H1 (cell line): ENCODE measurements at regions not wholly inside any gene's neighbourhood (a gene's known extent, or its start where the extent isn't known, plus 50 kb on each side); places are given as distances from the start of the nearest gene placed in this dataset.

Source experiments
- CTCF ChIA-PET: fragments of 300-600 bp; sonication (Branson Sonifier 250); formaldehyde crosslinking; loops from one replicate; lab custom pipeline; 2021; ENCODE audit not compliant: partially characterized antibody; lab: Charles Lee
- POLR2A ChIA-PET: fragments of 300-600 bp; sonication (Branson Sonifier 250); formaldehyde crosslinking; loops from one replicate; lab custom pipeline; 2021; ENCODE audit warnings: inconsistent platforms; ENCODE audit not compliant: partially characterized antibody; lab: Charles Lee
- DNase-seq, 2 experiments: peaks; one replicate each; pipeline versions ENCODE4 v3.0.0 to v3.0.0-alpha.2; 2010 to 2022; ENCODE audit warnings: low spot score in 2 of 2, low read depth in 1 of 2, mixed read lengths in 1 of 2
- FAIRE-seq: peaks from 2 replicates; lab custom pipeline; 2011; peaks lifted over from hg19 to GRCh38; lab: Jason Lieb, UNC
- H2AFZ ChIP-seq: 2 replicates; pipeline ENCODE4 v1.8.1; 2012; ENCODE audit warnings: low read length, inconsistent platforms
- H2AK5ac ChIP-seq: 2 replicates; pipeline ENCODE4 v1.6.1; 2013; ENCODE audit warnings: low read depth, low read length
- H2BK120ac ChIP-seq: replicated peaks from 2 replicates; pipeline ENCODE3; 2013; ENCODE audit warnings: low read depth, low read length, inconsistent platforms
- H2BK12ac ChIP-seq: 2 replicates; pipeline ENCODE4 v1.6.1; 2013; ENCODE audit warnings: low read depth, low read length
- H2BK15ac ChIP-seq: 2 replicates; pipeline ENCODE4 v1.6.1; 2013; ENCODE audit warnings: low read length
- H2BK20ac ChIP-seq: 2 replicates; pipeline ENCODE4 v1.6.1; 2013; ENCODE audit warnings: low read length
- H2BK5ac ChIP-seq: 2 replicates; pipeline ENCODE4 v1.6.1; 2013; ENCODE audit warnings: low read depth, low read length
- H3K14ac ChIP-seq: 2 replicates; pipeline ENCODE4 v1.6.1; 2013; ENCODE audit warnings: inconsistent platforms; ENCODE audit not compliant: insufficient read length
- H3K18ac ChIP-seq: 2 replicates; pipeline ENCODE4 v1.6.1; 2013; ENCODE audit warnings: low read length; ENCODE audit errors: extremely low read depth
- H3K23ac ChIP-seq: 2 replicates; pipeline ENCODE4 v1.6.1; 2013; ENCODE audit warnings: inconsistent platforms; ENCODE audit not compliant: insufficient read length
- H3K23me2 ChIP-seq: 2 replicates; pipeline ENCODE4 v1.6.1; 2013; ENCODE audit warnings: low read depth, low read length
- H3K27ac ChIP-seq: 2 replicates; pipeline ENCODE4 v1.6.1; 2011; ENCODE audit warnings: low read depth, low read length, inconsistent platforms
- H3K27me3 ChIP-seq, 4 experiments: replicated peaks in 1 of 4; 1 replicate in 1 of 4; 2 replicates in 3 of 4; pipeline versions ENCODE4 v1.6.1 to v1.8.1; 2011 to 2013; ENCODE audit warnings: low read length in 3 of 4, mild to moderate bottlenecking in 3 of 4, inconsistent platforms in 2 of 4, mixed read lengths in 2 of 4, moderate library complexity in 1 of 4; ENCODE audit not compliant: control insufficient read depth in 3 of 4, insufficient read depth in 3 of 4; ENCODE audit errors: extremely low read depth in 1 of 4
- H3K36me3 ChIP-seq, 4 experiments: 2 replicates each; pipeline versions ENCODE4 v1.6.1 to v1.8.1; 2011 to 2013; ENCODE audit warnings: mild to moderate bottlenecking in 4 of 4, low read length in 3 of 4, moderate library complexity in 2 of 4, control low read depth in 1 of 4, inconsistent platforms in 1 of 4; ENCODE audit not compliant: insufficient read depth in 4 of 4, control insufficient read depth in 2 of 4
- H3K4ac ChIP-seq: replicated peaks from 2 replicates; pipeline ENCODE3; 2013; ENCODE audit warnings: low read length, low read depth, mixed read lengths, inconsistent platforms; ENCODE audit not compliant: insufficient read length
- H3K4me1 ChIP-seq, 4 experiments: replicated peaks in 1 of 4; 1 replicate in 1 of 4; 2 replicates in 3 of 4; pipeline versions ENCODE4 v1.6.1 to v1.8.1; 2011 to 2013; ENCODE audit warnings: low read length in 3 of 4, inconsistent platforms in 2 of 4, mixed read lengths in 1 of 4; ENCODE audit not compliant: insufficient read depth in 4 of 4, control insufficient read depth in 3 of 4
- H3K4me2 ChIP-seq, 2 experiments: 2 replicates each; pipeline versions ENCODE4 v1.6.1 to v1.8.1; 2011 to 2013; ENCODE audit warnings: low read depth in 2 of 2, low read length in 2 of 2, control low read depth in 1 of 2, inconsistent platforms in 1 of 2, mild to moderate bottlenecking in 1 of 2; ENCODE audit not compliant: insufficient read depth in 1 of 2
- H3K4me3 ChIP-seq, 4 experiments: fragments of 200-600, 300-600 bp in 1 of 4; sonication (generic), shearing (Covaris generic), sonication (Bioruptor Twin) in 1 of 4; 2 replicates each; pipeline versions ENCODE4 v1.5.1 to v1.8.1; 2011 to 2016; ENCODE audit warnings: low read length in 4 of 4, low read depth in 3 of 4, control low read depth in 2 of 4, inconsistent platforms in 2 of 4, mild to moderate bottlenecking in 2 of 4, mixed read lengths in 1 of 4, moderate library complexity in 1 of 4; ENCODE audit not compliant: insufficient read depth in 2 of 4; ENCODE audit errors: extremely low read depth in 1 of 4
- H3K56ac ChIP-seq: replicated peaks from 2 replicates; pipeline ENCODE3; 2013; ENCODE audit warnings: low read depth, mild to moderate bottlenecking, mixed read lengths, low read length, inconsistent platforms; ENCODE audit not compliant: insufficient read length
- H3K79me1 ChIP-seq: 2 replicates; pipeline ENCODE4 v1.6.1; 2013; ENCODE audit warnings: low read depth, low read length, control low read depth
- H3K79me2 ChIP-seq, 2 experiments: 2 replicates each; pipeline versions ENCODE4 v1.6.1 to v1.8.1; 2012 to 2013; ENCODE audit warnings: low read length in 2 of 2, mild to moderate bottlenecking in 2 of 2, inconsistent platforms in 1 of 2; ENCODE audit not compliant: insufficient read depth in 2 of 2, control insufficient read depth in 1 of 2
- H3K9ac ChIP-seq, 4 experiments: replicated peaks in 1 of 4; 1 replicate in 1 of 4; 2 replicates in 3 of 4; pipeline versions ENCODE4 v1.6.1 to v1.8.1; 2011 to 2013; ENCODE audit warnings: low read depth in 3 of 4, low read length in 3 of 4, control low read depth in 2 of 4, mild to moderate bottlenecking in 2 of 4, moderate library complexity in 2 of 4, inconsistent platforms in 1 of 4; ENCODE audit errors: extremely low read depth in 1 of 4
- H3K9me3 ChIP-seq, 2 experiments: 2 replicates each; pipeline versions ENCODE4 v1.6.1 to v1.8.1; 2012 to 2013; ENCODE audit warnings: mild to moderate bottlenecking in 2 of 2, moderate library complexity in 2 of 2, control low read depth in 1 of 2, inconsistent platforms in 1 of 2, low read depth in 1 of 2, low read length in 1 of 2, mixed read lengths in 1 of 2; ENCODE audit not compliant: insufficient read depth in 2 of 2
- H4K20me1 ChIP-seq, 2 experiments: replicated peaks in 1 of 2; 2 replicates each; pipeline versions ENCODE3 to v1.8.1; 2011 to 2013; ENCODE audit warnings: inconsistent platforms in 2 of 2, low read length in 2 of 2, mild to moderate bottlenecking in 1 of 2; ENCODE audit not compliant: insufficient read depth in 2 of 2, control insufficient read depth in 1 of 2
- H4K5ac ChIP-seq: 2 replicates; pipeline ENCODE4 v1.6.1; 2013; ENCODE audit warnings: low read length, low read depth, mixed read lengths, inconsistent platforms; ENCODE audit not compliant: insufficient read length
- H4K8ac ChIP-seq: 2 replicates; pipeline ENCODE4 v1.8.0; 2013; ENCODE audit warnings: mild to moderate bottlenecking, moderate library complexity, low read length, inconsistent platforms; ENCODE audit not compliant: insufficient read depth; ENCODE audit errors: extremely low read depth
- H4K91ac ChIP-seq: replicated peaks from 2 replicates; pipeline ENCODE3; 2013; ENCODE audit warnings: low read length, mixed read lengths, inconsistent platforms; ENCODE audit not compliant: insufficient read length
- BRCA1 ChIP-seq: IDR thresholded peaks from 2 replicates; pipeline ENCODE4 v1.6.1; 2012; ENCODE audit warnings: low read depth, low read length, improper control_type of control experiment
- E2F6 ChIP-seq: IDR thresholded peaks from 2 replicates; pipeline ENCODE4 v1.6.1; 2012; ENCODE audit warnings: inconsistent platforms
- JUN ChIP-seq: IDR thresholded peaks from 2 replicates; pipeline ENCODE4 v1.6.1; 2011; ENCODE audit warnings: low read depth, mild to moderate bottlenecking, improper control_type of control experiment, low read length
- RBBP5 ChIP-seq: IDR thresholded peaks from 2 replicates; pipeline ENCODE4 v1.7.1; 2012; ENCODE audit warnings: low read depth, mild to moderate bottlenecking, inconsistent platforms, low read length, moderate library complexity, borderline replicate concordance
- SP1 ChIP-seq: IDR thresholded peaks from 2 replicates; pipeline ENCODE4 v1.6.1; 2011; ENCODE audit warnings: low read depth, low read length
- SP2 ChIP-seq: IDR thresholded peaks from 2 replicates; pipeline ENCODE4 v1.6.1; 2012; ENCODE audit warnings: mild to moderate bottlenecking, low read length, inconsistent platforms
- TAF1 ChIP-seq: IDR thresholded peaks from 2 replicates; pipeline ENCODE4 v1.6.1; 2011; ENCODE audit warnings: mild to moderate bottlenecking, low read depth, low read length
- TAF7 ChIP-seq: optimal IDR thresholded peaks from 2 replicates; pipeline ENCODE3; 2011; ENCODE audit warnings: low read depth, mild to moderate bottlenecking, inconsistent platforms, low read length, moderate library complexity, borderline replicate concordance

GRCh38 chr3:145387211-145387610 is 773.8 kb downstream of the PLOD2 start:
- no peak overlapping the region for H3K14ac ChIP-seq
- H3K27me3 ChIP-seq = no peaks in the 10 kb centered on the region
- no peak overlapping the region for H3K4me3 ChIP-seq
- no peaks in the 10 kb centered on the region for H3K23me2 ChIP-seq
- H3K23ac ChIP-seq = no peak overlapping the region
- H2BK15ac ChIP-seq = no peak overlapping the region
- no peak overlapping the region for H3K56ac ChIP-seq
- no peaks in the 10 kb centered on the region for H4K20me1 ChIP-seq
- H2AK5ac ChIP-seq = no peak overlapping the region
- H3K4me1 ChIP-seq = no peaks in the 10 kb centered on the region
- no peaks in the 10 kb centered on the region for H3K79me1 ChIP-seq
- H3K9me3 ChIP-seq = no peaks in the 10 kb centered on the region
- no peak overlapping the region for H3K27ac ChIP-seq
- no peak overlapping the region for H3K18ac ChIP-seq
- CTCF ChIA-PET = no interaction called here
- H3K79me2 ChIP-seq = no peaks in the 10 kb centered on the region
- no peak overlapping the region for H3K4me2 ChIP-seq
- H3K9ac ChIP-seq = no peak overlapping the region
- no peak for DNase-seq
- POLR2A ChIA-PET = no interaction called here
- no peak overlapping the region for H2BK20ac ChIP-seq
- no peak overlapping the region for H2BK120ac ChIP-seq
- H4K8ac ChIP-seq = no peak overlapping the region
- no peak overlapping the region for H2BK5ac ChIP-seq
- no peak for FAIRE-seq
- TF ChIP-seq SP1 (no peak), SP2 (no peak), RBBP5 (no peak), TAF1 (no peak), JUN (no peak), TAF7 (no peak), E2F6 (no peak), BRCA1 (no peak)
- H3K36me3 ChIP-seq = no peaks in the 10 kb centered on the region
- H4K91ac ChIP-seq = no peak overlapping the region
- no peak overlapping the region for H2AFZ ChIP-seq
- no peak overlapping the region for H3K4ac ChIP-seq
- H2BK12ac ChIP-seq = no peak overlapping the region
- H4K5ac ChIP-seq = no peak overlapping the region
